Astrocyte (in vitro differentiated cells and primary cell): ENCODE measurements at regions not wholly inside any gene's neighbourhood (a gene's known extent, or its start where the extent isn't known, plus 50 kb on each side); places are given as distances from the start of the nearest gene placed in this dataset.

Experiments
- EZH2 ChIP-seq: IDR thresholded peaks from 2 replicates; pipeline ENCODE4 v1.6.1; 2012; ENCODE audit warnings: mild to moderate bottlenecking, low read length, inconsistent platforms; ENCODE audit not compliant: insufficient read depth
- TF ChIP-seq, protein P1 (sequence below): IDR thresholded peaks from 2 replicates; pipeline ENCODE4 v1.5.1; 2011; ENCODE audit warnings: low read depth, mild to moderate bottlenecking, inconsistent platforms, low read length, moderate library complexity; ENCODE audit not compliant: insufficient read depth

DNA sequence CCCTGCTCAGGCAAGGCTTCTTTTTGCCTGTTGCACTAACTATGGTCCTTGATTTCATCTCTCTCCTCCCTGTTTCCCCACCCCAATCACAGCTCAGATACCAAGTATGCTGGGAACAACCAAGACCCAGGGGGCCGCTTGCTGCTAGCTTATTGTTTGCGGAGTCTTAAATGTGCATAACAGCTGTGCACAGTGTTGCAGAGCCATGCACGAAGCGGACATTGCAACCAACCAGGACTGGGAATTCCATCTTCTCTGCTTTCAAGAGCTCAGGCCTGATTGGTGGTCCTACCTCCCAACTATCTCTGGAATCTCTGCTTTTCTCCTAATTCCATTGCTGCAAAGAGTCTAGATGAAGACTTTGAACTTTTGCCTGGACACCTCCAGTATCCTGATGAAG, 281.3 kb upstream of the TNRC6C start:
- TF ChIP-seq, protein P1, sequence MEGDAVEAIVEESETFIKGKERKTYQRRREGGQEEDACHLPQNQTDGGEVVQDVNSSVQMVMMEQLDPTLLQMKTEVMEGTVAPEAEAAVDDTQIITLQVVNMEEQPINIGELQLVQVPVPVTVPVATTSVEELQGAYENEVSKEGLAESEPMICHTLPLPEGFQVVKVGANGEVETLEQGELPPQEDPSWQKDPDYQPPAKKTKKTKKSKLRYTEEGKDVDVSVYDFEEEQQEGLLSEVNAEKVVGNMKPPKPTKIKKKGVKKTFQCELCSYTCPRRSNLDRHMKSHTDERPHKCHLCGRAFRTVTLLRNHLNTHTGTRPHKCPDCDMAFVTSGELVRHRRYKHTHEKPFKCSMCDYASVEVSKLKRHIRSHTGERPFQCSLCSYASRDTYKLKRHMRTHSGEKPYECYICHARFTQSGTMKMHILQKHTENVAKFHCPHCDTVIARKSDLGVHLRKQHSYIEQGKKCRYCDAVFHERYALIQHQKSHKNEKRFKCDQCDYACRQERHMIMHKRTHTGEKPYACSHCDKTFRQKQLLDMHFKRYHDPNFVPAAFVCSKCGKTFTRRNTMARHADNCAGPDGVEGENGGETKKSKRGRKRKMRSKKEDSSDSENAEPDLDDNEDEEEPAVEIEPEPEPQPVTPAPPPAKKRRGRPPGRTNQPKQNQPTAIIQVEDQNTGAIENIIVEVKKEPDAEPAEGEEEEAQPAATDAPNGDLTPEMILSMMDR: no peak
- TF ChIP-seq EZH2: no peak
